Endothelial cell of umbilical vein (primary cell): ENCODE measurements at regions not wholly inside any gene's neighbourhood (a gene's known extent, or its start where the extent isn't known, plus 50 kb on each side); places are given as distances from the start of the nearest gene placed in this dataset.

Experiments
- BruUV-seq: library from RNA; stranded (reverse); fragments of 400-500 nt; replicated peaks from 2 replicates; lab custom pipeline; 2021; lab: Mats Ljungman, UMichigan
- CTCF ChIA-PET: fragments of 300-600, 350-600 bp; sonication (Branson Sonifier 250); formaldehyde crosslinking; loops from one replicate; lab custom pipeline; 2021; ENCODE audit warnings: antibody characterized with exemption, inconsistent platforms; lab: Charles Lee
- POLR2A ChIA-PET: fragments of 300-600, 350-600 bp; sonication (Branson Sonifier 250); formaldehyde crosslinking; loops from one replicate; lab custom pipeline; 2021; ENCODE audit warnings: antibody characterized with exemption, inconsistent platforms; lab: Charles Lee
- DNase-seq: peaks from one replicate; pipeline ENCODE4 v3.0.0-alpha.2; 2011; ENCODE audit warnings: low read depth, low spot score
- FAIRE-seq: peaks from 2 replicates; lab custom pipeline; 2011; peaks lifted over from hg19 to GRCh38; lab: Jason Lieb, UNC
- H2AFZ ChIP-seq: 2 replicates; pipeline ENCODE4 v1.6.0; 2012; ENCODE audit warnings: low read depth, low read length, control low read depth, inconsistent platforms
- H3K27ac ChIP-seq: 2 replicates; pipeline ENCODE4 v1.5.1; 2011; ENCODE audit warnings: low read depth, mild to moderate bottlenecking, control low read depth, low read length, moderate library complexity; ENCODE audit not compliant: insufficient read depth
- H3K27me3 ChIP-seq, 2 experiments: 2 replicates each; pipeline versions ENCODE4 v1.6.0 to v1.6.1; 2011; ENCODE audit warnings: low read length in 2 of 2, mixed read lengths in 1 of 2; ENCODE audit not compliant: control insufficient read depth in 2 of 2, insufficient read depth in 2 of 2
- H3K36me3 ChIP-seq, 2 experiments: 2 replicates in 1 of 2; 3 replicates in 1 of 2; pipeline ENCODE4 v1.5.1; 2011; ENCODE audit warnings: low read length in 2 of 2, mild to moderate bottlenecking in 1 of 2, moderate library complexity in 1 of 2; ENCODE audit not compliant: control insufficient read depth in 2 of 2, insufficient read depth in 2 of 2; ENCODE audit errors: extremely low read depth in 1 of 2
- H3K4me1 ChIP-seq: 3 replicates; pipeline ENCODE4 v1.5.1; 2011; ENCODE audit warnings: mild to moderate bottlenecking, low read length; ENCODE audit not compliant: control insufficient read depth, insufficient read depth; ENCODE audit errors: extremely low read depth
- H3K4me2 ChIP-seq: 2 replicates; pipeline ENCODE4 v1.6.1; 2011; ENCODE audit warnings: low read length, control low read depth, mixed read lengths; ENCODE audit not compliant: insufficient read depth
- H3K4me3 ChIP-seq, 3 experiments: fragments of 200-600 bp in 1 of 3; sonication (generic), shearing (Covaris generic) in 1 of 3; replicated peaks in 1 of 3; 2 replicates each; pipeline ENCODE4 v1.5.1; 2011 to 2016; ENCODE audit warnings: control low read depth in 3 of 3, low read length in 3 of 3, mild to moderate bottlenecking in 2 of 3, inconsistent platforms in 1 of 3, low read depth in 1 of 3, moderate library complexity in 1 of 3; ENCODE audit not compliant: insufficient read depth in 1 of 3
- H3K79me2 ChIP-seq: 2 replicates; pipeline ENCODE4 v1.6.0; 2012; ENCODE audit warnings: low read length, inconsistent platforms; ENCODE audit not compliant: control insufficient read depth, insufficient read depth
- H3K9ac ChIP-seq: replicated peaks from 2 replicates; pipeline ENCODE3; 2011; ENCODE audit warnings: low read length, control low read depth; ENCODE audit not compliant: insufficient read depth; ENCODE audit errors: extremely low read depth
- H3K9me1 ChIP-seq: replicated peaks from 3 replicates; pipeline ENCODE4 v1.6.0; 2011; ENCODE audit warnings: mild to moderate bottlenecking, low read length; ENCODE audit not compliant: control insufficient read depth, insufficient read depth; ENCODE audit errors: extremely low read depth
- H3K9me3 ChIP-seq: replicated peaks from 2 replicates; pipeline ENCODE4 v1.5.1; 2012; ENCODE audit warnings: low read length, inconsistent platforms; ENCODE audit not compliant: control insufficient read depth, insufficient read depth
- H4K20me1 ChIP-seq: replicated peaks from 2 replicates; pipeline ENCODE3; 2011; ENCODE audit warnings: mild to moderate bottlenecking, low read length; ENCODE audit not compliant: control insufficient read depth, insufficient read depth; ENCODE audit errors: extremely low read depth
- CTCF ChIP-seq, 2 donors: IDR thresholded peaks; 1 replicate in 1 of 2; 2 replicates in 1 of 2; pipeline ENCODE4 v1.5.1; 2011; ENCODE audit warnings: low read length in 2 of 2, mild to moderate bottlenecking in 2 of 2, moderate library complexity in 2 of 2, control low read depth in 1 of 2, inconsistent platforms in 1 of 2, low read depth in 1 of 2; ENCODE audit not compliant: insufficient read depth in 1 of 2; ENCODE audit errors: extremely low read depth in 1 of 2
- EZH2 ChIP-seq: IDR thresholded peaks from 2 replicates; pipeline ENCODE4 v1.6.1; 2012; ENCODE audit warnings: borderline replicate concordance, low read depth, mild to moderate bottlenecking, moderate library complexity, low read length, inconsistent platforms; ENCODE audit not compliant: severe bottlenecking
- FOS ChIP-seq: IDR thresholded peaks from 2 replicates; pipeline ENCODE4 v1.6.1; 2011; ENCODE audit warnings: mild to moderate bottlenecking, low read length, moderate library complexity, borderline replicate concordance; ENCODE audit not compliant: insufficient read depth
- GATA2 ChIP-seq: IDR thresholded peaks from 2 replicates; pipeline ENCODE4 v1.7.0; 2011; ENCODE audit warnings: low read depth, mild to moderate bottlenecking, moderate library complexity, mixed read lengths, low read length; ENCODE audit not compliant: insufficient read length, insufficient read depth
- JUN ChIP-seq: IDR thresholded peaks from 2 replicates; pipeline ENCODE4 v1.6.1; 2011; ENCODE audit warnings: borderline replicate concordance, low read depth; ENCODE audit not compliant: insufficient read length, insufficient read depth
- MAX ChIP-seq: IDR thresholded peaks from 2 replicates; pipeline ENCODE4 v1.6.1; 2011; ENCODE audit not compliant: insufficient read depth, insufficient read length
- MYC ChIP-seq: IDR thresholded peaks from one replicate; pipeline ENCODE4 v1.6.1; 2011; ENCODE audit warnings: mild to moderate bottlenecking, low read depth, low read length
- POLR2AphosphoS5 ChIP-seq: IDR thresholded peaks from 2 replicates; pipeline ENCODE4 v1.6.1; 2012; ENCODE audit warnings: low read depth, mild to moderate bottlenecking, control low read depth, low read length, moderate library complexity; ENCODE audit not compliant: insufficient read depth
- dilution Hi-C: fragments of 300-500 bp; cut with MboI; formaldehyde crosslinking; loops from one replicate; pipeline ENCODE4 v1.15.0; 2019; ENCODE audit warnings: low sequenced_read_pairs; ENCODE audit not compliant: extremely low pct_ligation_motif_present
- intact Hi-C: fragments of 100-400 bp; cut with micrococcal nuclease; formaldehyde crosslinking; loops from one replicate; pipeline ENCODE4 v1.10.0; 2022

DNA sequence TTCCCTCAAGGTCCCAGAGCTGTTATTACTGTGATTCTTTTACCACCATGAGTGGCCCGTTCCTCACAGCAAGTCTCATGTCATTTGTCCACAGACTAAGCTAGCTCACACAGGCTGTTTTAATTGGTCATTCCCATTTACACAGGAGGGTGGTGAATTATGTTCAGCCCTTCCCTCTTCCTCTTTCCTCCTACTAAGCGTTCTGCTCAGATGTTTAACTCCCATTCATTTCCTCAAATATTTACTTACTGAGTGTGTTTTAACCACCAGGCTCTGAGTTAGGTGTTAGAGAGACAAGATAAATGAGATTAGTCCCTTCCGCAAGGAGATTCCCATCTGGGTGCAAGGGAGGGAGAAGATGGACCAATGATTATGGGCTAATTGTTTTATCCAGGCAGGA, 403.6 kb upstream of the ACVR2A start:
- ChIA-PET POLR2A (no interaction called here), CTCF (no interaction called here)
- Histone ChIP-seq H3K4me2 (no peak overlapping the region), H3K36me3 (no peaks in the 10 kb centered on the region), H3K4me3 (no peak overlapping the region), H3K27me3 (no peaks in the 10 kb centered on the region), H3K27ac (no peak overlapping the region), H3K9ac (no peak overlapping the region), H3K79me2 (no peaks in the 10 kb centered on the region), H3K9me3 (no peaks in the 10 kb centered on the region), H3K4me1 (no peaks in the 10 kb centered on the region), H3K9me1 (no peaks in the 10 kb centered on the region), H2AFZ (no peak overlapping the region), H4K20me1 (no peaks in the 10 kb centered on the region)
- FAIRE-seq: no peak
- no TSS peak for BruUV-seq
- DNase-seq: no peak
- intact Hi-C loops (no loop called here), dilution Hi-C loops (no loop called here)
- TF ChIP-seq CTCF (IDR thresholded peaks at IDR 0.05; ENCODE audit: extremely low read depth in 1 of 2, insufficient read depth in 1 of 2, low read depth in 1 of 2, low read length in 2 of 2) (no peak), EZH2 (no peak), MAX (no peak), MYC (no peak)

GRCh38 chr2:147440734-147441133, 404.1 kb upstream of the ACVR2A start:
- no peaks in the 10 kb centered on the region for H3K27me3 ChIP-seq
- no peak overlapping the region for H3K27ac ChIP-seq
- DNase-seq: no peak
- no peaks in the 10 kb centered on the region for H3K36me3 ChIP-seq
- TF ChIP-seq FOS (no peak), GATA2 (no peak), EZH2 (no peak), JUN (no peak), POLR2AphosphoS5 (no peak), CTCF (IDR thresholded peaks at IDR 0.05; ENCODE audit: extremely low read depth in 1 of 2, insufficient read depth in 1 of 2, low read depth in 1 of 2, low read length in 2 of 2) (no peak), MYC (no peak)
- H3K4me1 ChIP-seq: no peaks in the 10 kb centered on the region
- no TSS peak for BruUV-seq
- dilution Hi-C loops (no loop called here), intact Hi-C loops (no loop called here)
- H3K4me3 ChIP-seq: no peak overlapping the region
- no peak overlapping the region for H3K4me2 ChIP-seq
- no peaks in the 10 kb centered on the region for H3K9me3 ChIP-seq
- ChIA-PET CTCF (no interaction called here), POLR2A (no interaction called here)
- FAIRE-seq: no peak
- H3K79me2 ChIP-seq: no peaks in the 10 kb centered on the region
- H3K9ac ChIP-seq: no peak overlapping the region
- H2AFZ ChIP-seq: no peak overlapping the region
- H3K9me1 ChIP-seq: no peaks in the 10 kb centered on the region
- no peaks in the 10 kb centered on the region for H4K20me1 ChIP-seq
